Activated CD8-positive, alpha-beta memory T cell treated with anti-CD3 and anti-CD28 coated beads, Interleukin-2, amount 50 U/mL, for 24 hours (primary cell): ENCODE measurements at regions not wholly inside any gene's neighbourhood (a gene's known extent, or its start where the extent isn't known, plus 50 kb on each side); places are given as distances from the start of the nearest gene placed in this dataset.
"Not testable (repeated sequence)": the region's sequence is repeated elsewhere in the genome, so short reads cannot be mapped to it uniquely, and the experiment has no call there.

ENCODE experiments used
- DNase-seq: peaks from one replicate; pipeline ENCODE4 v3.0.0-alpha.2; 2020; ENCODE audit errors: extremely low read depth

GRCh38 chr18:42326752-42327151 lies 371.7 kb downstream of the PIK3C3 start:
- DNase-seq: no peak

GRCh38 chr18:42328931-42329330 lies 373.9 kb downstream of the PIK3C3 start:
- no peak for DNase-seq

DNA sequence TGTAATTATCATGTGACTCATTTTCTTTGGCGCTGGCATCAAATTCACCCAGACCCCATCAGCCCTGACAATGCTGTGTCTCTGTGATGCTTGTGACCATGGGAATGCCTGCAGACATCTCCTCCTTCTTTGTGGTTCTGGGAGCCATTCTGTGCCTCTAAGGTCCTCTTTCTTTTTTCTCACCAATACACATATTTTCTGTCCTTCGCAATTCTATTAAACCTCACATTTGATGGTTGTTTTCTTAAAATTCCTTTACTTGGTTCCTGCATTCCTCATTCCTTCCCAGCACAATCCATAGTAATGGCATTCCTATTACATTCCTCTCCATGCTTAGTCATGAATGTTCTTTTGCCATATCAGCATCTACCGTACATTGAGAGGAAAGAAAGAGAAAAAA lies 375.3 kb downstream of the PIK3C3 start:
- no peak for DNase-seq

GRCh38 chr18:42333558-42333957 lies 378.5 kb downstream of the PIK3C3 start:
- DNase-seq: no peak

- no peak for DNase-seq
Measured at GRCh38 chr18:42334931-42335330, 379.9 kb downstream of the PIK3C3 start.

DNA sequence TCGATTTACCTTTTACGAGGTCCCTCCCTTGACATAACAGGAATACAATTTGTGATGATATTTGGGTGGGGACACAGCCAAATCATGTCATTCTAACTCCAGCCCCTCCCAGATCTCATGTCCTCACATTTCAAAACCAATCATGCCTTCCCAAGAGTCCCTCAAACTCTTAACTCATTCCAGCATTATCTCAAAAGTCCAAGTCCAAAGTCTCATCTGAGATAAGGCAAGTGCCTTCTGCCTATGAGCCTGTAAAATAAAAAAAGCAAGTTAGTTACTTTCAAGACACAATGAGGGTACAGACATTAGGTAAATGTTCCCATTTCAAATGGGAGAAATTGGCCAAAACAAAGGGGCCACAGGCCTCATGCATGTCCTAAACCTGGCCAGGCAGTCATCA lies 381.1 kb downstream of the PIK3C3 start:
- no peak for DNase-seq

DNA sequence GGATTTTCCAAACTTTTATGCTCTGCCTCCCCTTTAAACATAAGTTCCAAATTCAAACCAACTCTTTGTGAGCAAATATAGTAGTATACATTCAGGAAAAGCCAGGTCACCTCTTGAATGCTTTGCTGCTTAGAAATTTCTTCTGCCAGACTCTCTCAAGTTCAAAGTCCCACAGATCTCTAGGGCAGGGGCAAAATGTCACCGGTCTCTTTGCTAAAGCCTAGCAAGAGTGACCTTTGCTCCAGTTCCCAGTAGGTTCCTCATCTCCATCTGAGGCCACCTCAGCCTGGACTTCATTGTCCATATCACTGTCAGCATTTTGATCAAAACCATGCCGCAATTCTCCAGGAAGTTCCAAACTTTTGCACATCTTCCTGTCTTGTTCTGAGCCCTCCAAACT lies 382.3 kb downstream of the PIK3C3 start:
- not testable (repeated sequence) for DNase-seq

- DNase-seq: no peak
Measured at GRCh38 chr18:42338683-42339082, 383.6 kb downstream of the PIK3C3 start.

DNA sequence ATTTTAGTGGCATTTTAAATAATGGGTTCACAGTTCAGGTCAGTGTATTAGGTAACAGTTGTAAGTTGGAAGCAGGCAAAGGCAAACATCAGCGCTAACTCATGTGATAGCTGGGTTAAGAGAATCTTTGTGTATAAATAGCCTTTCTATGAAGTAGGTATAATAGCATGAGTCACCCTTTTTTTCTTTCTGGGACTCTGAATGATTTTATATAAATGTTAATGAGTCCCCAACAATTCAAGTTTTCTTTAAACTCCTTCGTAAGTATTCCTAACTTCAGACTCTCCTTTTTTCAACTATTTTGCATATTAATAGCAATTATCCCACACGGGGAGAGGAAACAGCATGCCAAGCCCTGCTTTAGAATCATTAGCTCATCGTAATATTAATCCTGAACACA lies 384.3 kb downstream of the PIK3C3 start:
- DNase-seq: no peak

- no peak for DNase-seq
Measured at GRCh38 chr18:42340423-42341009, 385.5 kb downstream of the PIK3C3 start.

GRCh38 chr18:42341423-42341822 lies 386.4 kb downstream of the PIK3C3 start:
- DNase-seq: no peak

- DNase-seq: no peak
Measured at GRCh38 chr18:42348722-42349121, 393.7 kb downstream of the PIK3C3 start.

- DNase-seq: no peak
Measured at GRCh38 chr18:42351455-42351854, 396.4 kb downstream of the PIK3C3 start.

DNA sequence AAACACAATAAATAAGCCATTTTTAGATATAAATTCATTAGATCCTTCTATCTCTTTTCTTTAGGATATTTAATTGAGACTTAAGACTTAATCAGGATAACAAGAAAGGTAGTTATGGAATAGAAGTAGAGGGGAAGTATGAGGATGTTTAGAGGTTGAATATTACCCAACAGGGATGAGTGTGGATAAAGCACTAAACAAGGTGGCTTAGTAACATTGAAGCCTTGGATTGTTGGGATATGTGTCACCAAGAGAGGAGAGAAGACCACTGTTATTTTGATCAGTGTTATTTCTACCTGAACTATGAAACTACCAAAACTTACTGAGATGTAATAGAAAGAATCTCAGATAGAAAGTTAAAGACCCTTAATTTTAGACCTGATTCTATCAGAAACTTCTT lies 405.7 kb downstream of the PIK3C3 start:
- no peak for DNase-seq

DNA sequence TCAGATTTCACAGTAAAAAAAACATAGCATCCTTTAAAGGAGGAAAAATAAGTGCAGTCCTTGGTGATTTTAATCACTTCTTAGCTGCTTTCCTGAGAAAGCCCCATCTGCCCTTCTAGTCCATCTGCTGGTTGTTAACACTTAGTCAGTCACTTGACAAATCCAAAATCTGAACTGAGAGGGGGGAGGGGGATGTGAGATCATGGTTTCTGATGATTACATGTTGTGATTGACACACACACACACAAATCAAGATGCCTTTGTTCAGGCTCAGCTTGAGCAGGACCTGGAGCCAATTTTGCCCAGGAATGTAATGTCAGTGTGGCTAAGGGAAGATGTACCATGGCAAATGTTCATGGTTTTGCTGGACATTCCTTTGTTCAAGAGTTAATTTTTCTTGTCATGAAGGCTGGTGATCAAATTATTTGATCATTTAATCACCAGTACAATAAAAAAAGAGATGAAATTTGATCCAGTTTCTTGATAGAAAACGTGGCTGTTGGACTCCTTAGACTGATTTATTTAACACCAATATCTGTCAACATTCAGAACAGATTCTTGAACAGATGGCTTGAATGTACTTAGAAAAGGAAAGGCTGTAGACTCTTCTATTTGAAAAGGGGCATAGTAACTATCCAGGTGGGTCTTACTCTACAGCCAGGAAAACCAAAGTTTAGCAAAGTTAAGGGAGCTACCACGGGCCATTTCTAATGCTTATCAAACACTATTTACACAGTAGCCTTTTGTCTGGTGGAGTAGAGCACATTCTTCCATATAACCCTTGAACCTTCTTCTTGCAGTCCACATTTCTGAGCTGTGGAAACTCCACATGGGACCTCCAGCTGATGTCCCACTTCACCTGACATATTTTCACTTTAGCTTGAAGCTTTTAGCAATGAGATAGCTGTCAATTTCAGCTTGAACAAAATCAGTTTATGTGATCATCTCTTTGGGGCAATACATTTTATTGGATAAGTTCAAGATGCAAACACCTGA lies 408.7 kb downstream of the PIK3C3 start:
- no peak for DNase-seq

GRCh38 chr18:42364766-42365165 lies 409.7 kb downstream of the PIK3C3 start:
- no peak for DNase-seq

GRCh38 chr18:42365591-42365990 lies 410.6 kb downstream of the PIK3C3 start:
- DNase-seq: no peak

DNA sequence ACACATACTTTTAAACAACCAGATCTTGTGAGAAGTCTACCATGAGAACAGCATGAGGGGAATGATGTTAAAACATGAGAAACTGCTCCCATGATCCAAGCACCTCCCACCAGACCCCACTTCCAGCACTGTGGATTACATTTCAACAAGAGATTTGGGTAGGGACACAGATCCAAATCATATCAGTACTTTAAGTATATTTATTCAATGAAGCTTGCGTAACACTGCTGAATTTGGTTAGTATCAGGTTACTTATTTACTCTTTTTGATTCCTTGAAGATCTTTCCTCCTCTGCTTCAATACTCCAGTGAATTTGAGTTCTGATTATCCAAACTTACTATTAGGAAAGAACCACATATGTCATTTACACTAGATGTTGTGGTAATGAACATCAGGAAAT lies 418.6 kb downstream of the PIK3C3 start:
- DNase-seq: no peak

DNA sequence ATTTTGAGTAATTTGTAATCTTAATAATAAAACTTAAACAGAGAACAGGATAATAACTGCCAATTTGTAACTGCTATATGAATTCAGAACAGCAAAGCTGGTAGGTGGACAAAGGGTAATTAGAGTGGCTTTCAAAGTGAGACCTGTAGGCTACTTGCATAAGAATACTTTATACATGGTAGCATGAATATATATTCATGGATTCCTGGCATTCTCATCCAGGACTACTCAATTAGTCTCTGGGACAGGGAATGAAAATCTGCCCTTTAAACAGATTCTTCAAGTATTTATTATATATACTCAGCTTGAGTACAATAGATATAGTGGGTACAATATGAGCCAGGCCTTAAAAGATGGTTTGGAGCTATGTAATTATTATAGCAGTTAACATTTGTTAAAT lies 419.9 kb downstream of the PIK3C3 start:
- DNase-seq: no peak

- not testable (repeated sequence) for DNase-seq
Measured at GRCh38 chr18:42378854-42379253, 423.8 kb downstream of the PIK3C3 start.

DNA sequence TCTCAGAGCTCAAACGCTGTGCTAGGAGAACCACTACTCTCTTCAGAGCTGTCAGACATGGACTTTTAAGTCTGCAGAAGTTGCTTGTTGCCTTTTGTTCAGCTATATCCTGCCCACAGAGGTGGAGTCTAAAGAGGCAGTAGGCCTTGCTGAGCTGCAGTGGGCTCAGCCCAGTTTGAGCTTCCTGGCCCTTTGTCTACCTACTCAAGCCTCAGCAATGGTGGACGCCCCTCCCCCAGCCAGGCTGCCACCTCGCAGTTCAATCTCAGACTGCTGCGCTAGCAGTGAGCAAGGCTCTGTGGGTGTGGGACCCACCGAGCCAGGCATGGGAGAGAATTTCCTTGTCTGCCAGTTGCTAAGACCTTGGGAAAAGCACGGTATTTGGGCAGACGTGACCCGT lies 426.2 kb downstream of the PIK3C3 start:
- not testable (repeated sequence) for DNase-seq

- no peak for DNase-seq
Measured at GRCh38 chr18:42392416-42392815, 437.4 kb downstream of the PIK3C3 start.

GRCh38 chr18:42392926-42393325 lies 437.9 kb downstream of the PIK3C3 start:
- DNase-seq: no peak
